ENCODE measurements at regions not wholly inside any gene's neighbourhood (a gene's known extent, or its start where the extent isn't known, plus 50 kb on each side); places are given as distances from the start of the nearest gene placed in this dataset.

- no peak overlapping the region for H3K27ac ChIP-seq
- no peak for TF ChIP-seq Cebpa-rat (IDR thresholded peaks at IDR 0.05)
- no peak overlapping the region for H3K4me3 ChIP-seq
- H3K9ac ChIP-seq = no peak overlapping the region
- H3K4me1 ChIP-seq = peaks cover 4 to 30% (median 18%) of the 10 kb centered on the region in 10 experiments; a peak in 17 of 20 replicates
- H3K9me3 ChIP-seq (replicated peaks in 1 of 11) = peaks cover 0 to 17% (median 10%) of the 10 kb centered on the region in 11 experiments; a peak in 14 of 22 replicates
- no peak overlapping the region for H3K4me2 ChIP-seq
- no peaks in the 10 kb centered on the region for H4K20me1 ChIP-seq
- H3K36me3 ChIP-seq = no peaks in the 10 kb centered on the region
- no peaks in the 10 kb centered on the region for H3K27me3 ChIP-seq
Measured at GRCh38 chr7:3192669-3193068, 108.4 kb upstream of the SDK1 start.

DNA sequence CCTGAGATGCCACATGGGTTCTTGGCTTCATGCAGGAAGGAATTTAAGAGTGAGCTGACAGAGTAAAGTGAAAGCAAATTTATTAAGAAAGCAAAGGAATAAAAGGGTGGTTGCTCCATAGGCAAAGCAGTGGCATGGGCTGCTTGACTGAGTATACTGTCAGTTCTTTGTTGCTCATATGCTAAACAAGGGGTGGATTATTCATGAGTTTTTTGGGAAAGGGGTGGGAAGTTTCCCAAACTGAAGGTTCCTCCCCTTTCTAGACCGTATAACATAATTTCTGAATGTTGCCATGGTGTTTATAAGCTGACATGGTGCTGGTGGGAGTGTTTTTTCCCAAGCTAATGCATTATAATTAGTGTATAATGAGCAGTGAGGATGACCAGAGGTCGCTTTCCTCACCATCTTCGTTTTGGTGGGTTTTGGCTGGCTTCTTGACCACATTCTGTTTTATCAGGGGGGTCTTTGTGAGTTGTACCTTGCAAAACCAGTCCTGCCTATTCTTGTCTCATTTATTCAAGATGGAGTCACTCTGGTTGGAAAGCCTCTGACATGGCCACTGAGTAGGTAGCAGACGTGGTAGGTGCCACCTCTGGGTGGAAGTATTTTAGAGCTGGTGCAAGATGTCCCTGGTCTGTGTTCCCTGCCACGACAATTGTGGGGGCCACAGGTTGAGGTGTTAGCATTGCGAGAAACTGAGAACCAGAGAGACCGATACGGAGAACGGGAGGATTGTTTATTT, 107.5 kb upstream of the SDK1 start:
- TF ChIP-seq Cebpa-rat (IDR thresholded peaks at IDR 0.05) = no peak
- Histone ChIP-seq H3K4me2 (no peak overlapping the region), H3K9me3 (replicated peaks in 1 of 11) (peaks cover 0 to 26% (median 10%) of the 10 kb centered on the region in 11 experiments; a peak in 15 of 22 replicates), H3K27me3 (no peaks in the 10 kb centered on the region), H3K4me3 (no peak overlapping the region), H3K9ac (no peak overlapping the region), H3K27ac (no peak overlapping the region), H3K4me1 (peaks cover 4 to 33% (median 22%) of the 10 kb centered on the region in 10 experiments; a peak in 18 of 20 replicates), H4K20me1 (no peaks in the 10 kb centered on the region), H3K36me3 (no peaks in the 10 kb centered on the region)

GRCh38 chr7:3194501-3195141, 106.4 kb upstream of the SDK1 start:
- Histone ChIP-seq H3K27ac (no peak overlapping the region), H4K20me1 (no peaks in the 10 kb centered on the region), H3K4me3 (no peak overlapping the region), H3K9ac (no peak overlapping the region), H3K36me3 (no peaks in the 10 kb centered on the region), H3K9me3 (replicated peaks in 1 of 11) (peaks cover 5 to 35% (median 17%) of the 10 kb centered on the region in 11 experiments; a peak in 20 of 22 replicates), H3K4me2 (peak overlapping the region in 5 of 11 experiments; percentile 1 to 28 (median 8); a peak in 4 of 22 replicates), H3K27me3 (no peaks in the 10 kb centered on the region), H3K4me1 (peaks cover 4 to 33% (median 22%) of the 10 kb centered on the region in 10 experiments; a peak in 18 of 20 replicates)
- no peak for TF ChIP-seq Cebpa-rat (IDR thresholded peaks at IDR 0.05)

DNA sequence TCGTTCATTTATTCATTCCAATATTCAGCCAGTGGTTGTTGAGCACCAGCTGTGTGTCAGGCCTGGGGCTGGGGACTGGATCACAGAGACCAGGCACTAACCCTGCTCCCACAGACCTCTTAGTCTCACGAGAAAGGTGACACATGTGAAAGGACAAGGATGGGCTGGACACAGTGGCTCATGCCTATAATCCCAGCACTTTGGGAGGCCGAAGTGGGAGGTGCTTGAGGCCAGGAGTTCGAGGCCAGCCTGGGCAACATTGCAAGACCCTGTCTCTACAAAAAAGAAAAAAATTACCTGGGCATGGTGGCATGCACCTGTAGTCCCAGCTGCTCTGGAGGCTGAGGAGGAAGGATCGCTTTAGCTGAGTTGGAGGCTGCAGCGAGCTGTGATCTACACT, 105.9 kb upstream of the SDK1 start:
- TF ChIP-seq Cebpa-rat (IDR thresholded peaks at IDR 0.05) = no peak
- H3K9me3 ChIP-seq (replicated peaks in 1 of 11) = peaks cover 5 to 39% (median 21%) of the 10 kb centered on the region in 11 experiments; a peak in 20 of 22 replicates
- no peaks in the 10 kb centered on the region for H3K36me3 ChIP-seq
- H3K4me3 ChIP-seq = no peak overlapping the region
- no peak overlapping the region for H3K27ac ChIP-seq
- no peaks in the 10 kb centered on the region for H3K27me3 ChIP-seq
- H3K4me2 ChIP-seq = peak overlapping the region in 5 of 11 experiments; percentile 1 to 28 (median 8); a peak in 4 of 22 replicates
- H3K9ac ChIP-seq = no peak overlapping the region
- H4K20me1 ChIP-seq = no peaks in the 10 kb centered on the region
- peaks cover 4 to 33% (median 22%) of the 10 kb centered on the region in 10 experiments; a peak in 18 of 20 replicates for H3K4me1 ChIP-seq

DNA sequence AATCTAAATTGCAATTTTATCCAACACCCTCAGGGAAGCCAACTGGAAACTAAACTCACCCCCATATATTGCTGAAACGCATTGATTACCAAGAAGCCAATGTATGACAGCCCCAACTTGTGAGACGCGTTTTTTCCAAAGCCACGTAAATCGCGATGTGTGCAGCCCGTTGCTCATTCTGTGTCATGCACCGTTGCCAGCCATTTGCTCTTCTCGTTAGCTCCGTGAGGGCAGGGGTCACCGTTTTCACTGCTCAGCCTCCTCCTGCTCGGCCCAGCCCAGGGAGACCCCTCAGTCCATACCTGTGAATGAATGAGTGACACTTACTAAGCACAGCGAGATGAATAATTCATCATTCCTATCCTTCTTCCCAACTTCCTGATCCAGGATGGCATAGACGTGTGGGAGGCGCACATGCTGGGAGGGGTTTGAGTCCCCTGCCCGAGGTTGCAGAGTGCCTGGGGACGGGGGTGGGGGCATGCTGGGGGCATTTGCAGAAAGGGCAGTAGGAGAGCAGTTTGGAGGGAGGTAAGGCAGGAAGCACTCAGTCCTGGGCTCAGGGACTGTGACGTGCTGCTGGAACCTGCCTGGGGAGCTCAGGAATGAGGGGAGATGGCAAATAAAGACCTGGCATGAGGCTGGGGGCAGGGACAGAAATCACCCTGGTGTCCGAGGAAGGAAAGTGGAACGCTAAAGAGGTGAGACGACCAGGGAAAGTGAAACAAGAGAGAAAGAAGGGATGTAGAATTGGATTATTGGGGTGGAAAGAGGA, 104.2 kb upstream of the SDK1 start:
- Histone ChIP-seq H3K4me2 (peak overlapping the region in 4 of 11 experiments; percentile 11 to 39 (median 26); a peak in 7 of 22 replicates), H3K4me3 (no peak overlapping the region)
- no peak for TF ChIP-seq Cebpa-rat (IDR thresholded peaks at IDR 0.05)

DNA sequence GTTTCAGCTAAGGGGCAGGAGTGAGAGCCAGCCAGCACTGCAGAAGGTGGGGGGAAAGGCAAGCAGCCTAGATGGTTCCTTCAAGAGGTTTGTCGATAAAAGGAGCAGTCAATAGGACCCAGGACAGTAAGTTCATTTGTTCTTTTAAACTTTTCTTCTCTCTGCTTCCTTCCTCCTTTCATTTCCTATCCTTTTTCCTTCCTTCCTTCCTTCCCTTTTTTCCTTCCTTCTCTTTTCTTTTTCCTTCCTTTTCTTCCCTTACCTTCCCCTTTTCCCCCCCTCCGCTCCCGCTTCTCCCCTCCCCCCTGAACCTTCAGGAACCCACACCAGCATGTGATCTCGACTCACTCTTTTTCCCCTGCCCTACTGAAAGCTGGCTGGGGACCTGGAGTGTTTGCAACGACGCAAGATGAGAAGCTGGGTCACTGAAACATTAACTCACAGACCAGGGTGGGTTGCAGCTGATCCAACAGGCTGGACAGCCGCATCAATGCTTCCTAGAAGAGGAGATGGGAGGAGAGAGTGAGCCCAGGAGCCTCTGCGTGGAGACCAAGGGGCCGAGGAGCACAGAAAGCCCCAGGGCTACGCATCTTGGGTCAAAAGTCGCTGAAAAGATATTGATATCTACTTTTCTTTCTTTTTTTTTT, 103.4 kb upstream of the SDK1 start:
- peak overlapping the region in 4 of 11 experiments; percentile 11 to 39 (median 26); a peak in 7 of 22 replicates for H3K4me2 ChIP-seq

More for the DNA sequence above, 104.2 kb upstream of the SDK1 start:
- Histone ChIP-seq H3K27ac (no peak overlapping the region), H3K36me3 (no peaks in the 10 kb centered on the region), H3K27me3 (no peaks in the 10 kb centered on the region), H4K20me1 (no peaks in the 10 kb centered on the region), H3K4me1 (peaks cover 3 to 32% (median 16%) of the 10 kb centered on the region in 10 experiments; a peak in 18 of 20 replicates), H3K9me3 (replicated peaks in 1 of 11) (peaks cover 10 to 49% (median 23%) of the 10 kb centered on the region in 11 experiments; a peak in 21 of 22 replicates), H3K9ac (no peak overlapping the region)

DNA sequence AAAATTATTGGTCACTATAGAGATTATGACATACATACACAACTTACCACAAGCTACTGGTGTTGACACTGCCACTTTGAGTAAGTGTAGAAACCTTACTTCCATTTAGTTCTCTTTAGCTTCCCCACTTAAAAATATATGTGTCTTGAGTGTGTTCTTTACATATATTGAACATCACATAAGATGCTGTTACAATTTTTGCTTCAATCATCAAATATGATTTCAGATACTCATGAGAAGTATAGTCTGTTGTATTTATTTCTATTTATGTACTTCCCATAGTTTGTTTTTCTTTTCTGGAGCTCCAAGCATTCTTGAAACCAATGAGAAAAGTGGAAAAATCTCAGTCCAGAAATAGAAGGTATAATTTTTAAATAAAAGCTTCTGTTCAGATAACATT, 102.7 kb upstream of the SDK1 start:
- H3K4me3 ChIP-seq = no peak overlapping the region
- no peaks in the 10 kb centered on the region for H4K20me1 ChIP-seq
- no peak for TF ChIP-seq Cebpa-rat (IDR thresholded peaks at IDR 0.05)
- H3K4me1 ChIP-seq = peaks cover 4 to 33% (median 18%) of the 10 kb centered on the region in 10 experiments; a peak in 18 of 20 replicates
- no peak overlapping the region for H3K27ac ChIP-seq
- peaks cover 11 to 54% (median 23%) of the 10 kb centered on the region in 11 experiments; a peak in 21 of 22 replicates for H3K9me3 ChIP-seq (replicated peaks in 1 of 11)
- H3K4me2 ChIP-seq = no peak overlapping the region
- no peaks in the 10 kb centered on the region for H3K27me3 ChIP-seq
- H3K9ac ChIP-seq = no peak overlapping the region
- H3K36me3 ChIP-seq = no peaks in the 10 kb centered on the region

More for the DNA sequence above, 103.4 kb upstream of the SDK1 start:
- H3K27me3 ChIP-seq = no peaks in the 10 kb centered on the region
- H3K4me1 ChIP-seq = peaks cover 4 to 32% (median 18%) of the 10 kb centered on the region in 10 experiments; a peak in 18 of 20 replicates
- no peak overlapping the region for H3K27ac ChIP-seq
- no peak overlapping the region for H3K4me3 ChIP-seq
- no peak overlapping the region for H3K9ac ChIP-seq
- peaks cover 11 to 54% (median 23%) of the 10 kb centered on the region in 11 experiments; a peak in 21 of 22 replicates for H3K9me3 ChIP-seq (replicated peaks in 1 of 11)
- no peaks in the 10 kb centered on the region for H3K36me3 ChIP-seq
- no peak for TF ChIP-seq Cebpa-rat (IDR thresholded peaks at IDR 0.05)
- H4K20me1 ChIP-seq = no peaks in the 10 kb centered on the region

DNA sequence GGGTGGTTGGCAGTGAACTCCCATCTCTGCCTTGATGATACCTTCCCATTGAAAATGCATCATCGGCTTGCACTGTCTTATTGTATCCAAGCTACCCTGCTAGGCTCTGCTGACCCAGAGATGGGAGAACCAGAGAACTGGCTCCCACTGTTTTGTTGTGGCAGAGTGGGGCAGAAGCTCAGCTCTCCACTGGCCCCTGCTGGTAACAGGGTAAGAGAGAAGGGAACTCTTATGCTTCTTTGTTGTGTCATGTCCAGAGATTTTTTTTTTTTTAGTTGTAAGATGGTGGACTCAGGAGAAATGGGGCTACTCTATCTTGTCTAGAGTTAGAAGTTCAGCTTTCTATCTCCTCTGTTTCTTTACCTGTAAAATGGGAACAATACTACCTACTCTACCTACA, 100.5 kb upstream of the SDK1 start:
- Histone ChIP-seq H3K27me3 (no peaks in the 10 kb centered on the region), H4K20me1 (no peaks in the 10 kb centered on the region), H3K27ac (no peak overlapping the region), H3K36me3 (no peaks in the 10 kb centered on the region), H3K4me2 (no peak overlapping the region), H3K9me3 (replicated peaks in 1 of 11) (peaks cover 11 to 37% (median 15%) of the 10 kb centered on the region in 11 experiments; a peak in 20 of 22 replicates), H3K4me1 (peaks cover 4 to 25% (median 14%) of the 10 kb centered on the region in 10 experiments; a peak in 17 of 20 replicates), H3K4me3 (no peak overlapping the region), H3K9ac (no peak overlapping the region)
- TF ChIP-seq Cebpa-rat (IDR thresholded peaks at IDR 0.05) = no peak
